ENCODE measurements at regions not wholly inside any gene's neighbourhood (a gene's known extent, or its start where the extent isn't known, plus 50 kb on each side); places are given as distances from the start of the nearest gene placed in this dataset.
"Not testable (repeated sequence)": the region's sequence is repeated elsewhere in the genome, so short reads cannot be mapped to it uniquely, and the experiment has no call there.

- DNase-seq = no peak
Observed at GRCh38 chr19:28312269-28312668, 900.7 kb downstream of the UQCRFS1 start.

GRCh38 chr19:28310829-28311228 is 902.1 kb downstream of the UQCRFS1 start:
- DNase-seq = not testable (repeated sequence)

GRCh38 chr19:28309070-28309469 is 903.9 kb downstream of the UQCRFS1 start:
- peak; percentile 85 for DNase-seq

- no peak for DNase-seq
Observed at GRCh38 chr19:28307963-28308362, 905.0 kb downstream of the UQCRFS1 start.

- DNase-seq = no peak
Observed at GRCh38 chr19:28307487-28307886, 905.5 kb downstream of the UQCRFS1 start.

GRCh38 chr19:28305513-28305912 is 907.4 kb downstream of the UQCRFS1 start:
- no peak for DNase-seq

GRCh38 chr19:28303502-28303901 is 909.4 kb downstream of the UQCRFS1 start:
- DNase-seq = no peak

GRCh38 chr19:28301961-28302360 is 911.0 kb downstream of the UQCRFS1 start:
- no peak for DNase-seq

GRCh38 chr19:28301463-28301862 is 911.5 kb downstream of the UQCRFS1 start:
- DNase-seq = peak; percentile 90

- DNase-seq = no peak
Observed at GRCh38 chr19:28299649-28300048, 913.3 kb downstream of the UQCRFS1 start.

GRCh38 chr19:28297586-28298157 is 915.3 kb downstream of the UQCRFS1 start:
- peak; percentile 35 for DNase-seq

- DNase-seq = no peak
Observed at GRCh38 chr19:28297036-28297435, 915.9 kb downstream of the UQCRFS1 start.

GRCh38 chr19:28296506-28296905 is 916.4 kb downstream of the UQCRFS1 start:
- no peak for DNase-seq

- not testable (repeated sequence) for DNase-seq
Observed at GRCh38 chr19:28294975-28295374, 918.0 kb downstream of the UQCRFS1 start.

GRCh38 chr19:28294395-28294794 is 918.6 kb downstream of the UQCRFS1 start:
- DNase-seq = no peak

GRCh38 chr19:28293685-28294084 is 919.3 kb downstream of the UQCRFS1 start:
- no peak for DNase-seq

GRCh38 chr19:28292822-28293500 is 920.0 kb downstream of the UQCRFS1 start:
- peak; percentile 67 for DNase-seq

- no peak for DNase-seq
Observed at GRCh38 chr19:28291874-28292273, 921.1 kb downstream of the UQCRFS1 start.

GRCh38 chr19:28290963-28291657 is 921.8 kb downstream of the UQCRFS1 start:
- DNase-seq = no peak

GRCh38 chr19:28289295-28290063 is 923.5 kb downstream of the UQCRFS1 start:
- DNase-seq = peak; percentile 88

GRCh38 chr19:28288572-28289264 is 924.2 kb downstream of the UQCRFS1 start:
- peak; percentile 48 for DNase-seq

- DNase-seq = no peak
Observed at GRCh38 chr19:28285917-28286316, 927.0 kb downstream of the UQCRFS1 start.

All from tongue (tissue), 1 donor.